AG08395 (cell line): ENCODE measurements at regions not wholly inside any gene's neighbourhood (a gene's known extent, or its start where the extent isn't known, plus 50 kb on each side); places are given as distances from the start of the nearest gene placed in this dataset.

Experiments
- DNase-seq: peaks from one replicate; pipeline ENCODE4 v3.0.0; 2012; ENCODE audit warnings: mixed read lengths, low spot score

GRCh38 chr16:74169687-74170376 lies 126.8 kb upstream of the PSMD7 start:
- DNase-seq: no peak

GRCh38 chr16:74169066-74169465 lies 127.5 kb upstream of the PSMD7 start:
- DNase-seq: no peak

DNA sequence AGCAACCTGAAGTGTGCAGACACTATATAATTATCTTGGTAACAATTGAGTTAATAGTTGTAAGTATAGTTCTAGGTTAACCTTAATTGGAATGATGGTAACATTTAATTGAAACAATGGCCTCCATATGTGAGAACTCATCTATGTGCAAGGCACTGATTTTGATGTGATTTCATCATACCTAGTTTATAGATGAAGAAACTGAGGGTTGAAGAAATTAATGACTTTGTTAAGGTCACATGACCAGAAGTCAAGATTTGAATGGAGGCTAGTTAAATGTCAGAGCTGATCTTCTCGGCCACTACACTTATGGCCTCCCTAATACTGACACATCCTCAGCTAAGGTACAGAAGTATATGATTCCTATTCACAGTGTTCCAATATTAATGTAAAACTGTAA lies 128.2 kb upstream of the PSMD7 start:
- no peak for DNase-seq

- no peak for DNase-seq
Observed at GRCh38 chr16:74166456-74166855, 130.2 kb upstream of the PSMD7 start.

GRCh38 chr16:74165566-74166080 lies 131.0 kb upstream of the PSMD7 start:
- no peak for DNase-seq

DNA sequence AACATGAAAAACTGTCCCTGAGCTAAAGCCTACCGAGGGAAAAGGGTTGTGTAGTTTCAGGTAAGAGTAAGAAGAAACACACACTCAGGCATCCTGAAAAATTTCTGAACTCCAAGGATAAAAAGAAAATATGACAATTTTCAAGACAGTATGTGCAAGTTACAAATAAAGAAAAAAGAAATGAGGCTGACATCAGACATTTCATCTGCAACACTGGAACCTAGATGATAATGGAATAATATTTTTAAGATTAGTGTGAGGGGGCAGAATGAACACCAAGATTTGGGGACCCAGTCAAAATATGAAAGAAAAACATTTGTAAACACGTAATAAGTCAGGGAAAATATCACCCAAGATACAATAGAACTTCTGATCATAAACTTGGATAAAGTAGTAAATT lies 135.9 kb upstream of the PSMD7 start:
- DNase-seq: no peak

DNA sequence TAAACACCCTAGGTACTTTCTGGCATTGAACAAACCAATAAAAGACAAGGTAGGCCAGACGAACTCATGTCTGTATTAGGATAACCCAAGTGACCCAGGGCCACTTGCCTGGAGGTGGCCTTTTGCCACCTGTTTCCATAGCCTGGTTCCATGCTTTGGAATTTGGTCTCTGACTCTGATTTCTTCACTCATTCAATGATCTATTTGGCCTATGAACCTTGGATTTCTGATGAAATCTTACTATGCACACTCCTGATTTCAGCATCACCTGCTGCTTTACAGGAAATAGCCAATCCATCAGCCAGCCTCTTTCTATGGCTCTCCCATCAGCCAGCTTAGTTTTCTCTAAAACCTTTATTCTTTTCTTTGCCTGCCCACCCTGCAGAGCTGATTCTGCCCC lies 142.8 kb upstream of the PSMD7 start:
- no peak for DNase-seq

DNA sequence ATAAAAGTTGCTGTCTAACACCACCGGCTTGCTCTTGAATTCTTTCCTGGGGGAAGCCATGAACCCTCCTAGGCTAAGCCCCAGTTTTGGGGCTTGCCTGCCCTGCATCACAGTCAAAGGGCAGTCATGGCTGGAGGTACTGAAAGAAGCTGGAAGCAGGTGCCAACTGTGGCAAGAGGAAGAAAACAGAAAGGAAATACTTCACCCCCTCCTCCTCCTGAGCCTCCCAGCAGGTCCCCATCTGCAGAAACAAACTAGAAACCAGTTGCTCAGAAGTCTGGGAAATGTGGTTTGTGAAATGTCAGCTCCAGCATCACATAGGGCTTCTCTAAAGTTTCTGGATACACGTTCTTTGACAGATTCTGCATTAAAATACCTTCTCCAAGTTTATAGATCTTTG lies 150.0 kb upstream of the PSMD7 start:
- no peak for DNase-seq

DNA sequence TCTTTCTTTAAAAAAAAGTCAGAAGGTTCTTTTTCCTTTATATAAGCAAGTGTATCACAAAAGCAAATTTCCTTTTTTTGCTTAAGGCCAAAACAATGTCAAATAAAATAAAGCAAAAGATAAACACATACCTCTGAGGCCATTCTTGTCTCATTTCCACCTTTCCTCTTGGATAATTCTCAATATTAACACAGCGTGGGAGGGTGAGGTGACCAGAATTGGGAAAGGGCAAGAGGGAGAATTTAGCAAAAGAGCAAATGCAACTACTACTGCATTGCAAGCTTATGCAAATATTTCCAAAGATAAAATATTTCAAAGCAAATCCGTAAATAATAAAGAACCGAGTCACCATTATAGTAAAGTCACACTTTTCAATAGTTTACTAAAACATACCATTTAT lies 153.4 kb upstream of the PSMD7 start:
- DNase-seq: no peak

DNA sequence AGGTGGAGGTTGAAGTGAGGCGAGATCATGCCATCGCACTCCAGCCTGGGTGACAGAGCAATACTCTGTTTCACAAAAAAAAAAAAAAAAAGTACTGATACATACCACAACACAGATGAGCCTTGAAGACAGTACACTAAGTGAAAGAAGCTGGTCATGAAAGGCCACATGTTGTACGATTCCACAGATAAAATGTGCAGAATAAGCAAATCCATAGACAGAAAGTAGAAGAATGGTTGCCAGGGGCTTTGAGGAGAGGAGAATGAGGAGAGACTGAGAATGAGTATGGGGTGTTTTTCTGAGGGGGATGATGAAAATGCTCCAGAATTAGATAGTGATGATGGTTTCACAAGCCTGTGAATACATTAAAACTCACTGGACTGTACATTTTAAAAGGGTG lies 155.6 kb upstream of the PSMD7 start:
- no peak for DNase-seq

- no peak for DNase-seq
Observed at GRCh38 chr16:74140557-74140956, 156.1 kb upstream of the PSMD7 start.

- no peak for DNase-seq
Observed at GRCh38 chr16:74123826-74124225, 172.8 kb upstream of the PSMD7 start.

- DNase-seq: no peak
Observed at GRCh38 chr16:74123195-74123594, 173.4 kb upstream of the PSMD7 start.

DNA sequence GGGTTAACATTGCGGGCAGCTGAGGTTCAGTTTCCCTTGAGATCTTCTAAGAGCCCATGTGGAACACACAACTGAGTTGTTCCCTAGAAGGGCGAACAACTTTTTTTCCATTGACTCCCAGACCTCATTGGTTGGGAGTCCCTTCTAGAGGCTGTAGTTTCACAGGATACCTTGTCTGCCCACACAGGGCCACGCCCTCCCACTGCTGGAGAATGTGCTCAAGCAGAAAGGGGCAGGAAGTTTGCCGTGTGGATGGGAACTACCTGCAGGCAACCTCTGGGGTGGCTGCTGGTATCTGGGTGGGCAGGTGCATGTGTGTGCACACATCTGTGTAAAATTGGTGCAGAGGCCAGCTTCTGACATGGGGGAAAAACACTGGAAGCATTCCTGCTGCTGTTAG lies 178.8 kb upstream of the PSMD7 start:
- DNase-seq: no peak

- DNase-seq: no peak
Observed at GRCh38 chr16:74113545-74113944, 183.1 kb upstream of the PSMD7 start.

- DNase-seq: no peak
Observed at GRCh38 chr16:74111456-74111982, 185.1 kb upstream of the PSMD7 start.

- DNase-seq: no peak
Observed at GRCh38 chr16:74107795-74108610, 188.6 kb upstream of the PSMD7 start.

DNA sequence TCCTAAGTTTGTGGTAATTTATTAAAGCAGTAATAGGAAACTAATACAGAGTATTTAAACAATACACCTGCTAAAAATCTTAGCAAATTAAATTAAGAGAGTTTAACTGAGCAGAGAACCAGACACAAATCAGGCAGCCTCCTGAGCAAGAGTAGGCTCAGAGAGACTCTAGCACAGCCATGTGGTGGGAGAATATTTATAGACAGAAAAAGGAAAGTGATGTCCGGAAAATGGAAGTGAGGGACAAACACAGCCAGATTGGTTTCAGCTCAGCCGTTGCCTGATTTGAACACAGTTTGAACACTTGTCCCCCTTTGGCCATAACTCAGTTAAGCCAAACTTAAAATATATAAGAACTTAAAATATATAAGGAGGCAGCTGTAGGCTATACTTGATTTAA lies 192.6 kb upstream of the PSMD7 start:
- no peak for DNase-seq

DNA sequence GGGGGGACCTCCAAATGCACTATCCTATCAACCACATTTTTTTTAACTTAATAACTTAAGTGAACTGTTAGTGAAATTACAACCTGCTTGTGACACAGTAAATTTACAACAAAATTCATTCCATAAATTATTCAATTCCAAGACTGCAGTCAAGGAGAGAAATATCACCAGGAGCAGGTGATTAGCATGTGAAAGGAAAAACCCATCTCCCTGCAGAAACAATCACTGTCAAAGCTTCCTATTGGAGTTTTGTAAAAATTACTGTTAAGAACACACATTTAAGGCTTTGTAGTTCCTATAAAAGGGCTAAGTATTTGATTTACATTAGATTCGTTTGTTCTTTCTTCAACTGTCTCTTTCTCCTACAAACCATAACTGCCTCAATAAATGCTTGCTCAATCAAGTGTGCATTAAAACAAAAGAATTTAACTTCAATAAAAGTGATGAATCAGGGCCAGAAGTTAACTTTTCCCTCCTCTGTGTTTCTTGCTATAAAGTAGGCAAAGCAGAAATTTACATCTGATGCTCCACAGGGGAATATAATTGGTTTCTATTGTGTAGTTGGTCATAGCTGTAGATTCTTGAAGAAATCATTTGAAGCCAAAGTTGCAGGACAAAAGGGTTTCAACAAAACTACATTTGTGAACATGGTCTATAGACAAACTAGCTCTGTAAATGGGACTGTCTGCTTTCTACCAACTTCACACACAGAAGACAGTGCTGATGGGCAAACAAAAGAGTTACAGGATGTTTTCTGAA lies 195.1 kb upstream of the PSMD7 start:
- DNase-seq: no peak

DNA sequence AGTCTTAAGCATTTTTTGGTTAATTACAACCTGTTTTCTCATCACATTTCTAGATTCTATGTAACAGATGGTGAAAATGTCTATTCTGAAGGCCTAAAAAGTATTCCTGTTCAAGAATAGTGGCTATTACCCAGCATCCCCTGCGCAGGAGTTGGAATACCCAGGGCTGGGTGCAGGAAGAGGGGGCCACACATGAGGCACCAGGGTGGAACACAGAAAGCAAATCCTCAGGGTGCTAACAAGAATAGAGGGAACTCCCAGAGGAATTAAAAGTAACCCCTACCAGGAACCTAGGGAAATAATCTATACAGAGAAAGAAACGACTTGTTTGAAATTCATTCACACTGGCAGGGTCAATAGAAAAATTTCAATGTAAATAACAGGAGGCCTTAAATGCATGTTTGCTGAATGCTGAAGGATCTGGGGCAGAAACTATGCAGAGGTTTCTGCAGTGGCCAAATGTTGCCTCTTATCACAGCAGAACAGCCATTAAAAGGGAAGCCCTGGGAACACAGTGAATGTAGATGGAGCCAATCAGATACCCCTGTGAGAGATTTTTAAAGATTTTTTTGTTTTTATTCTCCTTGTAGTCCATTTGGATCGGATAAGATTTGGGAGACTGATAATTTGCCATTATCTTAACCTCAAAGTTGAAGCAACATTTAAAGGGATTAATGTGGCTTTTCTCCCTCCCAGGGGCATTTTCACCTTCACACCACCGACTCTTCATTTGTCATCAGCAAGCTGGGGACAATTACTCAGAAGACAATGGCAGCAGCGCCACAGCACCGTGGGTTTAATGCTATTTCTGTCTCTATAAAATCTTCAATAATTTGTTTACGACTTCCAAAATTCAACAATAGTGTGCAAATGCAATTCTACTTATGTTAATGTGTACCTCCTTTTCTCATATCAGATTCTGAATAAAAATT lies 196.0 kb upstream of the PSMD7 start:
- no peak for DNase-seq

- DNase-seq: no peak
Observed at GRCh38 chr16:74099530-74099929, 197.1 kb upstream of the PSMD7 start.
